ENCODE measurements at regions not wholly inside any gene's neighbourhood (a gene's known extent, or its start where the extent isn't known, plus 50 kb on each side); places are given as distances from the start of the nearest gene placed in this dataset.
A peak's percentile ranks its signal among the peaks of the same experiment; 100 is the strongest.

- Histone ChIP-seq H3K9me3 (ENCODE audit: control insufficient read depth in 4 of 4, low read length in 3 of 4) (no peaks in the 10 kb centered on the region), H3K27me3 (ENCODE audit: control insufficient read depth in 4 of 4, insufficient read depth in 4 of 4, low read length in 3 of 4) (no peaks in the 10 kb centered on the region), H3K27ac (ENCODE audit: low read depth in 1 of 2, low read length in 2 of 2) (peak overlapping the region in 1 of 2 donors; percentile 54), H3K9ac (ENCODE audit: low read depth in 1 of 2, low read length in 2 of 2) (no peak overlapping the region), H3K4me1 (ENCODE audit: control insufficient read depth in 4 of 4, insufficient read depth in 4 of 4, low read length in 3 of 4) (no peaks in the 10 kb centered on the region), H3K36me3 (ENCODE audit: control insufficient read depth in 4 of 4, insufficient read depth in 3 of 4, low read depth in 1 of 4, low read length in 3 of 4) (no peaks in the 10 kb centered on the region), H3K4me3 (ENCODE audit: low read depth in 1 of 3, low read length in 3 of 3) (no peak overlapping the region)
- no peak for DNase-seq (ENCODE audit: low spot score)
- TF ChIP-seq RAD21 (IDR thresholded peaks at IDR 0.05) = peak; percentile 12 to 46
- no peak for TF ChIP-seq FOXA1 (IDR thresholded peaks at IDR 0.05)
- TF ChIP-seq MAX (IDR thresholded peaks at IDR 0.05) = peak; percentile 67
- no peak for TF ChIP-seq ATF3 (IDR thresholded peaks at IDR 0.05)
- TF ChIP-seq NR2F2 (IDR thresholded peaks at IDR 0.05) = peak; percentile 74
- WGBS = 60% methylated on average over 9 of the region's 9 CpGs
Measured at GRCh38 chr18:22253676-22254075, 84.3 kb downstream of the GATA6 start.

GRCh38 chr18:22253156-22253555 is 83.8 kb downstream of the GATA6 start:
- no peaks in the 10 kb centered on the region for H3K36me3 ChIP-seq (ENCODE audit: control insufficient read depth in 4 of 4, insufficient read depth in 3 of 4, low read depth in 1 of 4, low read length in 3 of 4)
- no peaks in the 10 kb centered on the region for H3K9me3 ChIP-seq (ENCODE audit: control insufficient read depth in 4 of 4, low read length in 3 of 4)
- no peak overlapping the region for H3K27ac ChIP-seq (ENCODE audit: low read depth in 1 of 2, low read length in 2 of 2)
- DNase-seq (ENCODE audit: low spot score) = no peak
- no peaks in the 10 kb centered on the region for H3K27me3 ChIP-seq (ENCODE audit: control insufficient read depth in 4 of 4, insufficient read depth in 4 of 4, low read length in 3 of 4)
- no peak overlapping the region for H3K9ac ChIP-seq (ENCODE audit: low read depth in 1 of 2, low read length in 2 of 2)
- H3K4me1 ChIP-seq (ENCODE audit: control insufficient read depth in 4 of 4, insufficient read depth in 4 of 4, low read length in 3 of 4) = no peaks in the 10 kb centered on the region
- no peak overlapping the region for H3K4me3 ChIP-seq (ENCODE audit: low read depth in 1 of 3, low read length in 3 of 3)
- WGBS = 81% methylated on average over 5 of the region's 5 CpGs
- TF ChIP-seq MAX (IDR thresholded peaks at IDR 0.05) (no peak), RXRA (IDR thresholded peaks at IDR 0.05) (no peak), EGR1 (IDR thresholded peaks at IDR 0.05; ENCODE audit: low read depth in 2 of 2) (no peak), ZBTB33 (IDR thresholded peaks at IDR 0.05) (no peak), FOXA1 (IDR thresholded peaks at IDR 0.05) (no peak), SP1 (IDR thresholded peaks at IDR 0.05) (no peak), NR2F2 (IDR thresholded peaks at IDR 0.05) (no peak), TAF1 (conservative IDR thresholded peaks at IDR 0.05) (no peak), JUND (IDR thresholded peaks at IDR 0.05) (no peak), HNF4G (IDR thresholded peaks at IDR 0.05) (no peak), RAD21 (IDR thresholded peaks at IDR 0.05) (no peak), GABPA (IDR thresholded peaks at IDR 0.05 in 1 of 2, conservative IDR thresholded peaks at IDR 0.05 in 1 of 2) (no peak), YY1 (IDR thresholded peaks at IDR 0.05) (no peak), REST (IDR thresholded peaks at IDR 0.05) (no peak), HNF4A (conservative IDR thresholded peaks at IDR 0.05) (no peak), CTCF (IDR thresholded peaks at IDR 0.05; ENCODE audit: low read depth, low read length, missing input control) (no peak), FOXA2 (IDR thresholded peaks at IDR 0.05) (no peak)

All from liver (tissue), 8 donors.